KMS-11 (cell line): ENCODE measurements at regions not wholly inside any gene's neighbourhood (a gene's known extent, or its start where the extent isn't known, plus 50 kb on each side); places are given as distances from the start of the nearest gene placed in this dataset.

Source experiments
- H2AFZ ChIP-seq: fragments of 200-600 bp; sonication (generic); 2 replicates; pipeline ENCODE4 v1.6.1; 2016; ENCODE audit warnings: antibody characterized with exemption, mixed run types, low read depth
- H3K27ac ChIP-seq: fragments of 200-600 bp; sonication (generic); 2 replicates; pipeline ENCODE4 v1.6.1; 2016; ENCODE audit warnings: mild to moderate bottlenecking, mixed run types
- H3K27me3 ChIP-seq: fragments of 200-600 bp; sonication (generic); 2 replicates; pipeline ENCODE4 v1.6.1; 2017; ENCODE audit warnings: mild to moderate bottlenecking, low read depth, mixed run types, moderate library complexity; ENCODE audit not compliant: insufficient read depth
- H3K36me3 ChIP-seq: fragments of 200-600 bp; sonication (generic); 2 replicates; pipeline ENCODE4 v1.6.1; 2017; ENCODE audit warnings: mild to moderate bottlenecking, mixed run types; ENCODE audit not compliant: insufficient read depth
- H3K4me1 ChIP-seq: fragments of 200-600 bp; sonication (generic); 2 replicates; pipeline ENCODE4 v1.6.1; 2016; ENCODE audit warnings: mild to moderate bottlenecking, low read depth, mixed run types; ENCODE audit not compliant: poor library complexity, severe bottlenecking
- H3K4me2 ChIP-seq: fragments of 200-600 bp; sonication (generic); 2 replicates; pipeline ENCODE4 v1.7.0; 2016; ENCODE audit warnings: mild to moderate bottlenecking, mixed run types
- H3K4me3 ChIP-seq: fragments of 200-600 bp; sonication (generic); IDR thresholded peaks from 2 replicates; pipeline ENCODE4 v1.6.1; 2017; ENCODE audit warnings: low read depth, low read length, mixed read lengths; ENCODE audit not compliant: insufficient read depth
- H3K79me2 ChIP-seq: fragments of 200-600 bp; sonication (generic); 2 replicates; pipeline ENCODE4 v1.6.1; 2016; ENCODE audit warnings: low read depth, mixed run types; ENCODE audit not compliant: insufficient read depth
- H3K9ac ChIP-seq: fragments of 200-600 bp; sonication (generic); 2 replicates; pipeline ENCODE4 v1.6.1; 2016; ENCODE audit warnings: mild to moderate bottlenecking, mixed run types
- H4K20me1 ChIP-seq: fragments of 200-600 bp; sonication (generic); 2 replicates; pipeline ENCODE4 v1.6.1; 2016; ENCODE audit warnings: mild to moderate bottlenecking, mixed run types; ENCODE audit not compliant: insufficient read depth
- TF ChIP-seq, protein P1 (sequence below): fragments of 200-600 bp; sonication (generic); conservative IDR thresholded peaks from 2 replicates; pipeline ENCODE4 v1.6.1; 2017; ENCODE audit warnings: low read depth, mild to moderate bottlenecking, antibody characterized with exemption, low read length, moderate library complexity, mixed read lengths

GRCh38 chr2:6011921-6012320, 319.7 kb downstream of the SOX11 start:
- Histone ChIP-seq H3K27ac (no peak overlapping the region), H4K20me1 (no peaks in the 10 kb centered on the region), H3K4me1 (no peaks in the 10 kb centered on the region), H3K9ac (no peak overlapping the region), H3K36me3 (no peaks in the 10 kb centered on the region), H3K4me3 (no peak overlapping the region), H3K27me3 (no peaks in the 10 kb centered on the region), H2AFZ (no peak overlapping the region), H3K4me2 (no peak overlapping the region), H3K79me2 (no peaks in the 10 kb centered on the region)
- TF ChIP-seq, protein P1, sequence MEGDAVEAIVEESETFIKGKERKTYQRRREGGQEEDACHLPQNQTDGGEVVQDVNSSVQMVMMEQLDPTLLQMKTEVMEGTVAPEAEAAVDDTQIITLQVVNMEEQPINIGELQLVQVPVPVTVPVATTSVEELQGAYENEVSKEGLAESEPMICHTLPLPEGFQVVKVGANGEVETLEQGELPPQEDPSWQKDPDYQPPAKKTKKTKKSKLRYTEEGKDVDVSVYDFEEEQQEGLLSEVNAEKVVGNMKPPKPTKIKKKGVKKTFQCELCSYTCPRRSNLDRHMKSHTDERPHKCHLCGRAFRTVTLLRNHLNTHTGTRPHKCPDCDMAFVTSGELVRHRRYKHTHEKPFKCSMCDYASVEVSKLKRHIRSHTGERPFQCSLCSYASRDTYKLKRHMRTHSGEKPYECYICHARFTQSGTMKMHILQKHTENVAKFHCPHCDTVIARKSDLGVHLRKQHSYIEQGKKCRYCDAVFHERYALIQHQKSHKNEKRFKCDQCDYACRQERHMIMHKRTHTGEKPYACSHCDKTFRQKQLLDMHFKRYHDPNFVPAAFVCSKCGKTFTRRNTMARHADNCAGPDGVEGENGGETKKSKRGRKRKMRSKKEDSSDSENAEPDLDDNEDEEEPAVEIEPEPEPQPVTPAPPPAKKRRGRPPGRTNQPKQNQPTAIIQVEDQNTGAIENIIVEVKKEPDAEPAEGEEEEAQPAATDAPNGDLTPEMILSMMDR: no peak

GRCh38 chr2:6017736-6018286, 325.6 kb downstream of the SOX11 start:
- TF ChIP-seq, protein P1: no peak
- no peaks in the 10 kb centered on the region for H3K79me2 ChIP-seq
- H4K20me1 ChIP-seq: no peaks in the 10 kb centered on the region
- H3K27me3 ChIP-seq: no peaks in the 10 kb centered on the region
- H3K9ac ChIP-seq: no peak overlapping the region
- no peak overlapping the region for H3K4me3 ChIP-seq
- H3K4me2 ChIP-seq: no peak overlapping the region
- H3K27ac ChIP-seq: no peak overlapping the region
- H3K36me3 ChIP-seq: no peaks in the 10 kb centered on the region
- no peaks in the 10 kb centered on the region for H3K4me1 ChIP-seq
- H2AFZ ChIP-seq: no peak overlapping the region

DNA sequence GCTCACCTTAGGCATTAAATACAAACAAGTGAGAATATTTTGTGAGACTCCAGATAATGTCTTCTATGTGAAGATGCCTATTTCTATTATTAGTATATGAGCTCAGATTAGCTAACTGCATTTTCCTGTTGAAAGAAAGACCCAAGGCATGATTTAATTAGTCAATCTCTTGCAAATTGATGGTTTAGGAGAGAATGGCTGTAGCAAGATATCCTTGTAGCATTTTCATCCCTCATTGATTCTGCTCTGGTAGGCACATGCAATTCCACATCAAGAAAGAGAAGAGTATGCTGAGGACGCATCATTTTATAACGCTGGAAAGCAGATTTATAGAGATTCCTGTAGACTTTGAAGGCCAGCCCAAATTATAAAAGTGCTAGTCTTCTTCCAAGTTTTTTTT, 332.0 kb downstream of the SOX11 start:
- H3K79me2 ChIP-seq: no peaks in the 10 kb centered on the region
- no peak overlapping the region for H3K27ac ChIP-seq
- TF ChIP-seq, protein P1: no peak
- no peak overlapping the region for H3K9ac ChIP-seq
- no peaks in the 10 kb centered on the region for H4K20me1 ChIP-seq
- H2AFZ ChIP-seq: no peak overlapping the region
- no peaks in the 10 kb centered on the region for H3K36me3 ChIP-seq
- no peak overlapping the region for H3K4me2 ChIP-seq
- no peaks in the 10 kb centered on the region for H3K27me3 ChIP-seq
- H3K4me3 ChIP-seq: no peak overlapping the region
- H3K4me1 ChIP-seq: no peaks in the 10 kb centered on the region

GRCh38 chr2:6024784-6025183, 332.6 kb downstream of the SOX11 start:
- H3K36me3 ChIP-seq: no peaks in the 10 kb centered on the region
- H3K4me3 ChIP-seq: no peak overlapping the region
- H3K4me2 ChIP-seq: no peak overlapping the region
- TF ChIP-seq, protein P1: no peak
- no peak overlapping the region for H2AFZ ChIP-seq
- H3K79me2 ChIP-seq: no peaks in the 10 kb centered on the region
- H3K27me3 ChIP-seq: no peaks in the 10 kb centered on the region
- H3K9ac ChIP-seq: no peak overlapping the region
- H3K4me1 ChIP-seq: no peaks in the 10 kb centered on the region
- H4K20me1 ChIP-seq: no peaks in the 10 kb centered on the region
- H3K27ac ChIP-seq: no peak overlapping the region
